SJCRH30 (cell line): ENCODE measurements at regions not wholly inside any gene's neighbourhood (a gene's known extent, or its start where the extent isn't known, plus 50 kb on each side); places are given as distances from the start of the nearest gene placed in this dataset.

ENCODE experiments used
- DNase-seq, 2 experiments: peaks; one replicate each; pipeline ENCODE4 v3.0.0-alpha.2; 2015 to 2020
- H3K27ac ChIP-seq: fragments of 250-450 bp; sonication (Bioruptor Pico); 2 replicates; pipeline ENCODE4 v1.5.1; 2020; ENCODE audit warnings: mild to moderate bottlenecking, moderate library complexity
- H3K27me3 ChIP-seq: fragments of 250-450 bp; sonication (Bioruptor Pico); 2 replicates; pipeline ENCODE4 v1.5.1; 2020; ENCODE audit warnings: mild to moderate bottlenecking, moderate library complexity
- H3K36me3 ChIP-seq: fragments of 250-450 bp; sonication (Bioruptor Pico); 2 replicates; pipeline ENCODE4 v1.5.1; 2020; ENCODE audit warnings: mild to moderate bottlenecking, moderate library complexity
- H3K4me1 ChIP-seq: fragments of 250-450 bp; sonication (Bioruptor Pico); 2 replicates; pipeline ENCODE4 v1.5.1; 2020; ENCODE audit warnings: mild to moderate bottlenecking, moderate library complexity
- H3K4me3 ChIP-seq: fragments of 250-450 bp; sonication (Bioruptor Pico); 2 replicates; pipeline ENCODE4 v1.5.1; 2020; ENCODE audit warnings: mild to moderate bottlenecking, moderate library complexity
- H3K9me3 ChIP-seq: fragments of 250-450 bp; sonication (Bioruptor Pico); replicated peaks from 2 replicates; pipeline ENCODE4 v1.5.1; 2020; ENCODE audit warnings: mild to moderate bottlenecking, moderate library complexity

GRCh38 chr12:124685689-124686369 is 118.4 kb upstream of the NCOR2 start:
- peaks cover 48% of the 10 kb centered on the region for H3K4me1 ChIP-seq
- H3K27ac ChIP-seq: peak overlapping the region; percentile 57
- H3K27me3 ChIP-seq: no peaks in the 10 kb centered on the region
- peak overlapping the region; percentile 44 for H3K4me3 ChIP-seq
- no peaks in the 10 kb centered on the region for H3K36me3 ChIP-seq
- peak in 1 of 2 experiments; percentile 46 for DNase-seq
- H3K9me3 ChIP-seq: no peaks in the 10 kb centered on the region

GRCh38 chr12:124684971-124685688 is 117.7 kb upstream of the NCOR2 start:
- H3K27me3 ChIP-seq: no peaks in the 10 kb centered on the region
- H3K4me1 ChIP-seq: peaks cover 51% of the 10 kb centered on the region
- H3K27ac ChIP-seq: peak overlapping the region; percentile 57
- no peaks in the 10 kb centered on the region for H3K9me3 ChIP-seq
- H3K36me3 ChIP-seq: no peaks in the 10 kb centered on the region
- peak; percentile 44 to 54 for DNase-seq
- peak overlapping the region; percentile 44 for H3K4me3 ChIP-seq

GRCh38 chr12:124684496-124684895 is 117.1 kb upstream of the NCOR2 start:
- H3K9me3 ChIP-seq: no peaks in the 10 kb centered on the region
- H3K27ac ChIP-seq: peak overlapping the region; percentile 57
- H3K36me3 ChIP-seq: no peaks in the 10 kb centered on the region
- peaks cover 55% of the 10 kb centered on the region for H3K4me1 ChIP-seq
- no peak for DNase-seq
- no peaks in the 10 kb centered on the region for H3K27me3 ChIP-seq
- peak overlapping the region; percentile 44 for H3K4me3 ChIP-seq

- no peak overlapping the region for H3K4me3 ChIP-seq
These were observed 116.0 kb upstream of the NCOR2 start for GRCh38 chr12:124683152-124684124.

GRCh38 chr12:124682425-124683151 is 115.2 kb upstream of the NCOR2 start:
- Histone ChIP-seq H3K27ac (peak overlapping the region; percentile 93), H3K36me3 (no peaks in the 10 kb centered on the region), H3K4me1 (peaks cover 67% of the 10 kb centered on the region), H3K27me3 (no peaks in the 10 kb centered on the region), H3K4me3 (no peak overlapping the region), H3K9me3 (no peaks in the 10 kb centered on the region)
- DNase-seq: peak in 1 of 2 experiments; percentile 58

More at GRCh38 chr12:124683152-124684124, 116.0 kb upstream of the NCOR2 start:
- H3K27ac ChIP-seq: no peak overlapping the region; the same call in 1 of the 2 replicates
- DNase-seq: peak; percentile 59 to 62
- H3K36me3 ChIP-seq: no peaks in the 10 kb centered on the region
- no peaks in the 10 kb centered on the region for H3K9me3 ChIP-seq
- no peaks in the 10 kb centered on the region for H3K27me3 ChIP-seq
- peaks cover 62% of the 10 kb centered on the region for H3K4me1 ChIP-seq

- Histone ChIP-seq H3K36me3 (no peaks in the 10 kb centered on the region), H3K27ac (peak overlapping the region; percentile 93), H3K9me3 (no peaks in the 10 kb centered on the region), H3K4me3 (peak overlapping the region; percentile 18), H3K4me1 (peaks cover 64% of the 10 kb centered on the region), H3K27me3 (no peaks in the 10 kb centered on the region)
- peak; percentile 69 to 82 for DNase-seq
These were observed 114.5 kb upstream of the NCOR2 start for GRCh38 chr12:124681779-124682391.

GRCh38 chr12:124680863-124681778 is 113.7 kb upstream of the NCOR2 start:
- Histone ChIP-seq H3K27ac (peak overlapping the region; percentile 93), H3K36me3 (no peaks in the 10 kb centered on the region), H3K27me3 (no peaks in the 10 kb centered on the region), H3K9me3 (no peaks in the 10 kb centered on the region), H3K4me1 (peaks cover 63% of the 10 kb centered on the region), H3K4me3 (peak overlapping the region; percentile 18)
- peak; percentile 87 to 90 for DNase-seq

- H3K9me3 ChIP-seq: no peaks in the 10 kb centered on the region
- no peaks in the 10 kb centered on the region for H3K36me3 ChIP-seq
- H3K4me3 ChIP-seq: no peak overlapping the region
- no peaks in the 10 kb centered on the region for H3K27me3 ChIP-seq
- H3K27ac ChIP-seq: no peak overlapping the region
- H3K4me1 ChIP-seq: peaks cover 57% of the 10 kb centered on the region
- DNase-seq: no peak
These were observed 112.3 kb upstream of the NCOR2 start for GRCh38 chr12:124679533-124680371.

- H3K4me1 ChIP-seq: peaks cover 57% of the 10 kb centered on the region
These were observed 111.6 kb upstream of the NCOR2 start for GRCh38 chr12:124679047-124679446.

GRCh38 chr12:124678421-124678893 is 111.0 kb upstream of the NCOR2 start:
- Histone ChIP-seq H3K36me3 (no peaks in the 10 kb centered on the region), H3K27me3 (no peaks in the 10 kb centered on the region), H3K9me3 (no peaks in the 10 kb centered on the region), H3K27ac (peak overlapping the region; percentile 42; the same call in 1 of the 2 replicates), H3K4me3 (no peak overlapping the region), H3K4me1 (peaks cover 58% of the 10 kb centered on the region)
- DNase-seq: peak; percentile 89

More at GRCh38 chr12:124679047-124679446, 111.6 kb upstream of the NCOR2 start:
- H3K27me3 ChIP-seq: no peaks in the 10 kb centered on the region
- no peaks in the 10 kb centered on the region for H3K36me3 ChIP-seq
- no peak overlapping the region for H3K4me3 ChIP-seq
- no peaks in the 10 kb centered on the region for H3K9me3 ChIP-seq
- peak overlapping the region; percentile 42; the same call in 1 of the 2 replicates for H3K27ac ChIP-seq
- no peak for DNase-seq

- H3K4me1 ChIP-seq: peaks cover 51% of the 10 kb centered on the region
- no peaks in the 10 kb centered on the region for H3K27me3 ChIP-seq
- no peak overlapping the region for H3K4me3 ChIP-seq
- peak overlapping the region; percentile 42; the same call in 1 of the 2 replicates for H3K27ac ChIP-seq
- no peaks in the 10 kb centered on the region for H3K36me3 ChIP-seq
- no peak for DNase-seq
- H3K9me3 ChIP-seq: no peaks in the 10 kb centered on the region
These were observed 110.3 kb upstream of the NCOR2 start for GRCh38 chr12:124677552-124678356.
